ENCODE measurements at regions not wholly inside any gene's neighbourhood (a gene's known extent, or its start where the extent isn't known, plus 50 kb on each side); places are given as distances from the start of the nearest gene placed in this dataset.

DNA sequence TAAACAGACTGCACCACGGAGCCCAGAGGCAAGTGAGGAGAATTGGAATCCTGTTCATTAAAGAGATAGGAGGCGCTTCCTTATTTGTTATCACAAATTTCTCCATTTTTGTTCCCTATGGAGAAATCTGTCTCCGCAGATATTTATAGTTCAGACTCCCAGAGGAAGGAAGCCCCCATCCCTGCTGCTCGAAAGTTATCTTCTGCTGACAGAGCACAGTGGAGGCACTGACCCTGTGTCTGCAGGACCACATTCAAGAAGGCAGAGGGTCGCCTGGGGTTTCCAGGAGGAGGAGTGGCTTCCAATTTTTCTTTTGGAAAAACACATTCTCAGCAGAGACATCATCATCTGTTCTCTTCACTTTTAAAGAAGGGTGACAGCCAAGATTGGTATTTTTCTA is 73.0 kb upstream of the GPR45 start:
- Histone ChIP-seq H3K79me2 (no peaks in the 10 kb centered on the region), H3K9me3 (ENCODE audit: control insufficient read depth, low read length) (no peaks in the 10 kb centered on the region), H3K36me3 (ENCODE audit: control insufficient read depth, insufficient read depth, low read length) (no peaks in the 10 kb centered on the region), H3K4me3 (ENCODE audit: low read depth, low read length) (no peak overlapping the region), H3K9ac (no peak overlapping the region), H2AFZ (no peak overlapping the region), H3K4me1 (no peaks in the 10 kb centered on the region), H3K27me3 (ENCODE audit: control insufficient read depth, insufficient read depth, low read length) (no peaks in the 10 kb centered on the region), H3K27ac (no peak overlapping the region), H3K4me2 (ENCODE audit: low read length) (no peak overlapping the region)
- TF ChIP-seq, protein P1, sequence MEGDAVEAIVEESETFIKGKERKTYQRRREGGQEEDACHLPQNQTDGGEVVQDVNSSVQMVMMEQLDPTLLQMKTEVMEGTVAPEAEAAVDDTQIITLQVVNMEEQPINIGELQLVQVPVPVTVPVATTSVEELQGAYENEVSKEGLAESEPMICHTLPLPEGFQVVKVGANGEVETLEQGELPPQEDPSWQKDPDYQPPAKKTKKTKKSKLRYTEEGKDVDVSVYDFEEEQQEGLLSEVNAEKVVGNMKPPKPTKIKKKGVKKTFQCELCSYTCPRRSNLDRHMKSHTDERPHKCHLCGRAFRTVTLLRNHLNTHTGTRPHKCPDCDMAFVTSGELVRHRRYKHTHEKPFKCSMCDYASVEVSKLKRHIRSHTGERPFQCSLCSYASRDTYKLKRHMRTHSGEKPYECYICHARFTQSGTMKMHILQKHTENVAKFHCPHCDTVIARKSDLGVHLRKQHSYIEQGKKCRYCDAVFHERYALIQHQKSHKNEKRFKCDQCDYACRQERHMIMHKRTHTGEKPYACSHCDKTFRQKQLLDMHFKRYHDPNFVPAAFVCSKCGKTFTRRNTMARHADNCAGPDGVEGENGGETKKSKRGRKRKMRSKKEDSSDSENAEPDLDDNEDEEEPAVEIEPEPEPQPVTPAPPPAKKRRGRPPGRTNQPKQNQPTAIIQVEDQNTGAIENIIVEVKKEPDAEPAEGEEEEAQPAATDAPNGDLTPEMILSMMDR (IDR thresholded peaks at IDR 0.05), result no peak

DNA sequence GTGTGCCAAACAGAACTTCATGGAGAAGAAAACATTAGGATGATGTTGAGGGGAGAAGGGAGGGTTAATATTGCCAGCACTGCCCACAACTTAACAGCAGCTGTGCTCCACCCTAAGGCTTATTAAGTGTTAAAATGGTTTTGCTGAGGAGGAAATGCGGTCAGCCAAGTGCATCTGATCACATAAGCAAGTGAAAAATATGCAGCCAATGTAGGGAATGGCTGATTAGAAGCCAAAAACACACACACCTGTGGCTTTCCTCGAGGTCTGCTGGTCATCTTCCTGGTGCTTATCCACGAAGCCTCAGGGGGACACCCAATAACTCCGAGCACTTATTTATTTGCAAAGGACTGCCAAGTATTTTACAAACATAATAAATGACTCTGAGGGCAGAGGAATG is 66.3 kb upstream of the GPR45 start:
- TF ChIP-seq, protein P1 (IDR thresholded peaks at IDR 0.05), result no peak
- Histone ChIP-seq H3K36me3 (ENCODE audit: control insufficient read depth, insufficient read depth, low read length) (no peaks in the 10 kb centered on the region), H3K9me3 (ENCODE audit: control insufficient read depth, low read length) (no peaks in the 10 kb centered on the region), H3K4me2 (ENCODE audit: low read length) (no peak overlapping the region), H3K27me3 (ENCODE audit: control insufficient read depth, insufficient read depth, low read length) (no peaks in the 10 kb centered on the region), H3K4me1 (no peaks in the 10 kb centered on the region), H2AFZ (no peak overlapping the region), H3K4me3 (ENCODE audit: low read depth, low read length) (no peak overlapping the region), H3K79me2 (no peaks in the 10 kb centered on the region), H3K9ac (no peak overlapping the region), H3K27ac (no peak overlapping the region)

DNA sequence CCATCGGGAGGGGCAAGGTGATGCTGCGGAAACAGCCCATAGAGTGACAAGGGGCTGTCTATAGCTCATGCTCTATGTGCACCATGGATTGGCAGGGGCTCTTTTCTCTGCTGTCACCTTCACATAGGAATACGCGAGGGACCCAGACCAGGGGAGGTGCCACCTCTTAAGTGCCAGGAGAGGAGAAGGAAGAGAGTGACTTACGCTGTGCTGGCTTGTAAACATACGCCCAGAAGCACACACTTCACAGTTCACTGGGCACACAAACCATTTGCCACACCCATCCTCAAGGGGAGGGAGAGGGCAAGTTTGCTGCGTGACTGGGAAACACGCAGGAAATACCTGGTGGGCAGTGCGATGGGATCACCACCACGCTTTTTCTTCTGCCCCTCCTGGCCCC is 65.1 kb upstream of the GPR45 start:
- H3K9ac ChIP-seq, result no peak overlapping the region

DNA sequence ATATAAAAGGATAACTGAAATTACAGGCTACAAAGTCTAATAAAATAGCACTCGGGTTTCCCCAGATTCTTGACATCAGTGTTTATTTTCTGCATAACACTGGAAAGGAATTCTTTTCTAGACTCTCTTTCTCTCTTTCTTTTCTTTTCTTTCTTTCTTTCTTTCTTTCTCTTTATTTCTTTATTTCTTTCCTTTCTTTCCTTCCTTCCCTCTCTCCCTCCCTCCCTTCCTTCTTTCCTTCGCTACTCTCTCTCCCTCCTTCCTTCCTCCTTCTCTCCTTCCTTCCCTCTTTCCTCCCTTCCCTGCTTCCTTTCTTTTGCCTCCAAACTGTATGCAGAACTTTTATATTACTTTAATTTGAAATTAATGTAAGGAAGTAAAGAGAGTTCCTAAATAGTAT is 64.5 kb upstream of the GPR45 start:
- H3K79me2 ChIP-seq, result no peaks in the 10 kb centered on the region
- H3K9ac ChIP-seq, result no peak overlapping the region
- H3K4me3 ChIP-seq (ENCODE audit: low read depth, low read length), result no peak overlapping the region
- no peaks in the 10 kb centered on the region for H3K4me1 ChIP-seq
- no peak overlapping the region for H3K4me2 ChIP-seq (ENCODE audit: low read length)
- no peaks in the 10 kb centered on the region for H3K9me3 ChIP-seq (ENCODE audit: control insufficient read depth, low read length)
- H3K36me3 ChIP-seq (ENCODE audit: control insufficient read depth, insufficient read depth, low read length), result no peaks in the 10 kb centered on the region
- H3K27ac ChIP-seq, result no peak overlapping the region
- H3K27me3 ChIP-seq (ENCODE audit: control insufficient read depth, insufficient read depth, low read length), result no peaks in the 10 kb centered on the region
- no peak overlapping the region for H2AFZ ChIP-seq
- TF ChIP-seq, protein P1 (IDR thresholded peaks at IDR 0.05), result no peak

More for the DNA sequence above, 65.1 kb upstream of the GPR45 start:
- Histone ChIP-seq H3K27me3 (ENCODE audit: control insufficient read depth, insufficient read depth, low read length) (no peaks in the 10 kb centered on the region), H3K36me3 (ENCODE audit: control insufficient read depth, insufficient read depth, low read length) (no peaks in the 10 kb centered on the region), H3K79me2 (no peaks in the 10 kb centered on the region), H3K9me3 (ENCODE audit: control insufficient read depth, low read length) (no peaks in the 10 kb centered on the region), H2AFZ (no peak overlapping the region), H3K4me3 (ENCODE audit: low read depth, low read length) (no peak overlapping the region), H3K27ac (no peak overlapping the region), H3K4me2 (ENCODE audit: low read length) (no peak overlapping the region), H3K4me1 (no peaks in the 10 kb centered on the region)
- TF ChIP-seq, protein P1 (IDR thresholded peaks at IDR 0.05), result no peak

DNA sequence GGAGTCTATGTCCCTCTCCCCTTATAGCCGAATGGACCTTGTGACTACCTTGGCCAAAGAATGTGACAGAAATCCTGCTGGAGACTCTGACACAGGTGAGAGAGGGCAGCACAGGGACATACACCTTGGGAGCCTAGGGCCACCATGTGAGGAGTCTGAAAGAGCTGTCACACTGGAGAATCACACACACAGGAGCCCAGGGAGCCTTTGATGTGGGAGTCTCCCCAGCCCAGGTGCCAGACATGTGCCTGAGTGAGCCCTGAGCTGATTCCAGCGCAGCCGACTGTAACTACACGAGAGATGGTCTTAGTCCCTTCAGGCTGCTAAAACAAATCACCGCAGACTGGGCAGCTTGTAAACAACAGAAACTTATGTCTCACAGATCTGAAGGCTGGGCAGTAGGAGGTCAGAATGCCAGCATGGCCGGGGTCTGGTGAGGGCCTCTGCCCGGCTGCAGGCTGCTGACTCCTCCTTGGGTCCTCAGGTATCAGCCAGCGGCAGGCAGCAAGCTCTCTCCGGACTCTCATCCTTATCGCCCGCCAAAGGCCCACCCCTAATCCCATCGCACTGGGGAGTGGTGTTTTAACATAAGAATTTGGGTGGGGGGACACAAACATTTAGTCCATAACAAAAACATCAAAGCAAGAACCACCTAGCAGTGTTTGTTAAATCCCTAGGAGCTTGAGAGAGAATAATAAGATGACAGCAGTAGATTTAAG is 63.8 kb upstream of the GPR45 start:
- no peak overlapping the region for H3K4me2 ChIP-seq (ENCODE audit: low read length)
- no peak overlapping the region for H3K4me3 ChIP-seq (ENCODE audit: low read depth, low read length)
- no peaks in the 10 kb centered on the region for H3K4me1 ChIP-seq
- H3K27me3 ChIP-seq (ENCODE audit: control insufficient read depth, insufficient read depth, low read length), result no peaks in the 10 kb centered on the region
- no peak overlapping the region for H3K27ac ChIP-seq
- no peak overlapping the region for H2AFZ ChIP-seq
- TF ChIP-seq, protein P1 (IDR thresholded peaks at IDR 0.05), result no peak
- H3K9ac ChIP-seq, result no peak overlapping the region
- H3K79me2 ChIP-seq, result no peaks in the 10 kb centered on the region
- H3K9me3 ChIP-seq (ENCODE audit: control insufficient read depth, low read length), result no peaks in the 10 kb centered on the region
- no peaks in the 10 kb centered on the region for H3K36me3 ChIP-seq (ENCODE audit: control insufficient read depth, insufficient read depth, low read length)
